NCI-H2081 (cell line): ENCODE measurements at regions not wholly inside any gene's neighbourhood (a gene's known extent, or its start where the extent isn't known, plus 50 kb on each side); places are given as distances from the start of the nearest gene placed in this dataset.

Experiments used
- DNase-seq, 2 experiments: peaks; one replicate each; lab custom pipeline; 2025; lab: John Stamatoyannopoulos, UW

- DNase-seq = no peak
These were observed 288.9 kb upstream of the CCDC196 start for GRCh38 chr14:66197276-66197675.

DNA sequence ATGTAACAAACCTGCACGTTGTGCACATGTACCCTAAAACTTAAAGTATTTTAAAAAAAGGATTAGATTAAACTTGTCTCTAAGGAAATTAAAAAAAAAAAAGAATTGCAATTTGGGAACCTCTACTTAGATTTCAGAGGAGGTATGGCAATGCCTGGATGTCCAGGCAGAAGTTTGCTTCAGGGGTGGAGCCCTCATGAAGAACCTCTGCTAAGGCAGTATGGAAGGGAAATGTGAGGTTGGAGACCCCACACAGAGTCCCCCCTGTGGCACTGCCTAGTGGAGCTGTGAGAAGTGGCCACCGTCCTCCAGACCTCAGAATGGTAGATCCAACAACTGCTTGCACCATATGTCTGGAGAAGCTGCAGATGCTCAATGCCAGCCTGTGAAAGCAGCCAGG lies 279.6 kb upstream of the CCDC196 start:
- DNase-seq = no peak

- no peak for DNase-seq
These were observed 269.4 kb upstream of the CCDC196 start for GRCh38 chr14:66216763-66217162.

GRCh38 chr14:66219886-66220285 lies 266.3 kb upstream of the CCDC196 start:
- DNase-seq = no peak

- no peak for DNase-seq
These were observed 261.5 kb upstream of the CCDC196 start for GRCh38 chr14:66224492-66225178.

DNA sequence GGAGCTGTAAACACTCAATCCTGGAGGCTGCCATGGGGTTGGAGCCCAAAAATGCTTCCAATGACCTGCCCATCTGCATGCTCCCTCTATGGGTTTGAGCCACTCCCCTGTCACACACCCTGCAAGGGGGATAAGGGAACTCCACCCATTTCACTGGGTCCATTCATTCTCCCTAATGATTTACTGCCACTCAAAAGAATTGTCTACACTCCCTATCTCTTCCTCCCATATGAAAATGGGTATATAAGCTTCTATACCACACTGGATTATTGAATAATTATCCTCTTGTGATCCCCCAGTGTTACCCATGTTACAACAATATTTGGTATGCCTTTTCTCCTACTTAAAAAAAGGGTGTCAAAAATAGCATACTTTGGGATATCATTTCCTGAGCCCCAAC lies 260.8 kb upstream of the CCDC196 start:
- no peak for DNase-seq

GRCh38 chr14:66228267-66228970 lies 257.8 kb upstream of the CCDC196 start:
- DNase-seq = no peak

- DNase-seq = no peak
These were observed 254.4 kb upstream of the CCDC196 start for GRCh38 chr14:66231820-66232219.

DNA sequence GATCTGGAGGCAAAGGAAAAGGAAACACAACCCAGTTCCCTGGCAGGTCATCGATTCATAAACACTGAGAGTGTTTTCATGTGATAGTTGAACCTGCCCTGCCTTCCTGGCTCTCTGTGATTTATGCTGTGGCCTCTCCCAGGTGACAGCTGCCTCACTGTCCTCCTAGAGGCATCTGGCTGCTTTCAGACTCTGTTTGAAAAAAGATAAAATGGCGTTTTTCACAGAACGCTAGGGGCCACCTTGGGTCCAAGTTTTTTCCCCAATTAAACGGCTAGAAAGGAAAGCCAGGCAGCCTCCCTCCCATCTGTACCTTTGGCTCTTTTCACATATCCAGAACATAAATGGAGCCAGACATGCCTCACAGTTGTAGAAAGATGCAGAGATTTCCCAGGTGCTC lies 252.6 kb upstream of the CCDC196 start:
- DNase-seq = peak in 1 of 2 experiments; percentile 2

DNA sequence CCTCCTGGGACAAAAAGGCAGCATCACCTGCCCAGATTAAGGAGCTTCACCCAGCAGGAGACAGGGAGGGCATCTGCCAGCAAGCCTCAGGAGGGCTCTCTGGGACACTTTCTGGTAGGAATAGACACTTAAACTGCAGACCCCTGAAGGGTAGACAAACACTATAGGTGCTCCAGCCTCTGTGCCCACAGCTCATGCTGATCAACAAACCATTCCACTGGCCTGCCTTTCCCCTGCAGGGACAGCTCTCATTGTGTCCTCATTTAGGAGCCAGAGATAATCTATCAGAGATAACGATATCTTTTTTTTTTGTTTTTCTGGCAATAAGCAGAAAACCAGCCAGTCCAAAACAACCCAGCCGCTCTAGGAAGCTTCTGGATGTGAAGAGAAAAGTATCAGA lies 251.8 kb upstream of the CCDC196 start:
- DNase-seq = peak in 1 of 2 experiments; percentile 17

GRCh38 chr14:66237741-66238140 lies 248.4 kb upstream of the CCDC196 start:
- DNase-seq = no peak

DNA sequence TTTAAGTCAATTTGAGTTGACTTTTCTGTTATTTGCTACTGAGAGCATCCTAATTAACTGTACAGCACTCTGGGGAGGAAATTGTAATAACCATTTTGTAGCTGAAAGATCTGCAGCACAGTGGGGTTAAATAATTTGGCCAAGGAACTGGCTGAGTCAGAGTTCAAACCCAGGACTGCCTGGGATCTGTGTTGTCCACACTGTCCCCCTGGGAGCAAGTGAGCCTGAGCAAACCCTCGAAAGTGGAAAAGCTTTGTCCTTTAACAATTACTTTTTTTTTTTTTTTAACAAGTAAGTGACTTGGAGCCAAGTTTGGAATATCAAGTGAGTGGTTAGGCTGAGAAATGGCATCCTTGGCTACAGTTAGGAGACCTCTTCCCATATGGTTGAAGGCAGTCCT lies 247.2 kb upstream of the CCDC196 start:
- no peak for DNase-seq

DNA sequence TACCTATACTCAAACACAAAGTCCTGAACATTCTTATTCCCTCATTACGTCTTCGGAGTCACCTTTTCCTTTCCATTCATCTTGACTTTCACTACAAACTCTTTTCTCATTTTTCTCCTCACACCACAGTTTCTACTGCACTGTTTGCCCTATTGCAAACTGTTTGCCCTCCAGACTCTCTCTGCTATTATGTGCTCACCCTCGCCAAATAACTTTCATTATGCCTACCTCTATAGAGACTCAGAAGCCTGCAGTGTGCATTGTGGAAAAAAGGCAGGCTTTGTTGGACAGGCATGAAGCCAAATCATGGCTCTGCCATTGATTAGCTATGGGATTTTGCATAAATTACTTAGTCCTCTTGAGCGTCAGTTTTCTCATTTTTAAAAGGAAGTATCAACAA lies 246.6 kb upstream of the CCDC196 start:
- peak in 1 of 2 experiments; percentile 3 for DNase-seq

- no peak for DNase-seq
These were observed 246.1 kb upstream of the CCDC196 start for GRCh38 chr14:66240105-66240504.

GRCh38 chr14:66242001-66242400 lies 244.2 kb upstream of the CCDC196 start:
- no peak for DNase-seq

DNA sequence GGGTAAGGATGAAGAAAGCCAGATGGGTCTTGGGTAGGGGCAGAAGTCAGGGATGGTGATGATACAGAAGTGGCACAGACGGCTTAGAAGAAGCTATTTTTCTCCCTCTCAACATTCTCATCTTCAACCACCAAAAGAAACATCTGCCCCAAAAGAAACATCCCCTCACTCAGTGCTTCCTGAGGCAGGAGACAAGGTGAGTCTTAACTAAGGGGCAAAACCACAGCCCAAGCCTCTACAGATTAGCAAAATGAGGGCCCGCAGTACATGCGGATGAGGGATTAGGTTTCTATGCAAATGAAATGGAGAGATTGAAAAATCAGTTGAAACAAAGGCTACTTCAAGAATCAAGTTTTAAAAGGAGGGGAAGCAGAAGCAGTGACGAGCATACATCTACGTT lies 241.3 kb upstream of the CCDC196 start:
- DNase-seq = no peak

DNA sequence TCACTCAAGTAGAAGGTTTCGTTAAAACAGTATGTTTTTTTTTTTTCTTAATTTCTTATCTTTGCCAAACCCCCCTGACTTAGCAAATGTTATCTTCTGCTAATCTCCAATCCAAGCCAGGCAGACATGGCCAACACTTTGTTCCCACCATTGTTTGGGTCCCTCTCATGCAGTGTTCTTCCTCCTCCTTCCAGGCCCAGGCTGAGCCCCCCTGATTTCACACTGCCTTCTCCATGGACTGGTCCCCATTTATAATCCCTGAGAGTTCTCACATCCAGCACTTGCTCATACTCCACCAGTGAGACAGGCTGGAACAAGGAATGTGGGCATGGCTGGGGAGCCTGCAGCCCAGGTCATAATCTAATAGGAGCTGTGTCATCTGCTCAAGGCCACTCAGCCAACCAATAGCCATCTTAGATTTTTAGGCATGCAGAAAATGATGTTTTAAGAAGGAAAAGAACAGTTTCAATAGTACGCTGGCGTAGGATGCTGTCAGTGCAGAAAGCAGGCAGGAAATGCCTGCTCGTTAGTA lies 238.4 kb upstream of the CCDC196 start:
- no peak for DNase-seq

DNA sequence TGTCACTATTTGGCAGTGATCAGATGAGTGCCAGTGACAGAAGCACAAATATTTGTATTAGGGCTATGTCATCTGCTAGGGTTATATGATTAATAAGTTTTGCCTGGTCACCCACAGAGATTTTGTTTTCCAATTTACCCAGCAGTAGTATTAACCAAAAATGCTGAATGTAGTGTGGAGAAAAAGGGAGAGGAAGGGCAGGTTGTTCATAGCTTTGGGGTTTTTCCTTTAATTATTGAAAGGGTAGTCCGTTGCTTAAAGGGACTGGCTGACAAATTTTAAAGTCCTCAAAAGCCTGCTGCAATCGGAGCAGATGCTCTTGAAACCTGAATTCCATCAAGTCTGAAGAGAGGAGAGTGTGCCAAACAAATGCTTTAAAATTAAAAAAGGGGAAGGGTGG lies 237.9 kb upstream of the CCDC196 start:
- no peak for DNase-seq

DNA sequence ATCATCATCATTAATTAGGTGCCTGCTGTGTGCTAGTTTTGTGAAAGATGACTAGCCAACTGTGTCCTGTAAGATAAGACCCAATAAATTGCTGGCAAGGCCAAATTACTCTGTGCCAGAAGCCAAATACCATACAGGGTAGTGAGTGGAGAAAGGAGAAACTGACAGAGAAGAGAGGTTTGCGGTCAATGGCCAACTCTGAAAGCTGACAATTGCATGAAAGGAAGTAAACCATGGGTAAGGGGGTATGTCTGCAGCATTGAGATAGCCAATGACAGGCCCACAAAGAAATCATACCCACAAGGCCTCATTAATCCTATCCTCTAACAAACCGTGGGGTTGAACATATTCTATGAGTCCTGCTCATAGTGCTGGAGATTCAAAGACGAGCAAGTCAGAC lies 236.6 kb upstream of the CCDC196 start:
- DNase-seq = no peak

- no peak for DNase-seq
These were observed 232.1 kb upstream of the CCDC196 start for GRCh38 chr14:66254038-66254437.

DNA sequence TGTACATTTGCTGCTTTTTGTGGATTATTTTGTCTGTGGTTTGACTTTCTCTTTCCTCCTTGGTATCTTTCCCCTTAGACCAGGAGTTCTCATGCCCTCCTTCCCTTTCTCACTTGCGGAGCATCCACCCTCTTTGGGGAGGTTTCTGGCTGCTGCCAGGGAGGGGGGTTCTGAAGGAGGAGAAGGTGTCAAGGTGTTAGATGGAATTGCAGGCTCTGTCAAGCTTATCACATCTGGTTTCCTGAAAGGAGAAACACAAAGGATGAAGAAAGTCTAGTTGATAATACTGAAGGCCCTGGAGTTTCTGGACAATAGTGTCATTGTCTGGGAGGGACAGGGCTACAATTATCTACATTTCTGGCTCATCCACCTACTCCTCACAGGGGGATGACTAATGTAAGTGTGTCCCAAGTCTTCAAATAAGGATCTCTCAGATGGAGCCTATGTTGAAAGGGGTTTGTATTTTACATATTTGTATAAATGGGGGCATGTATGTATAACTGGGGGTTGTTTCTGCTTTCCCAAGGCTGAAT lies 217.3 kb upstream of the CCDC196 start:
- no peak for DNase-seq

- DNase-seq = no peak
These were observed 213.9 kb upstream of the CCDC196 start for GRCh38 chr14:66272221-66272620.

DNA sequence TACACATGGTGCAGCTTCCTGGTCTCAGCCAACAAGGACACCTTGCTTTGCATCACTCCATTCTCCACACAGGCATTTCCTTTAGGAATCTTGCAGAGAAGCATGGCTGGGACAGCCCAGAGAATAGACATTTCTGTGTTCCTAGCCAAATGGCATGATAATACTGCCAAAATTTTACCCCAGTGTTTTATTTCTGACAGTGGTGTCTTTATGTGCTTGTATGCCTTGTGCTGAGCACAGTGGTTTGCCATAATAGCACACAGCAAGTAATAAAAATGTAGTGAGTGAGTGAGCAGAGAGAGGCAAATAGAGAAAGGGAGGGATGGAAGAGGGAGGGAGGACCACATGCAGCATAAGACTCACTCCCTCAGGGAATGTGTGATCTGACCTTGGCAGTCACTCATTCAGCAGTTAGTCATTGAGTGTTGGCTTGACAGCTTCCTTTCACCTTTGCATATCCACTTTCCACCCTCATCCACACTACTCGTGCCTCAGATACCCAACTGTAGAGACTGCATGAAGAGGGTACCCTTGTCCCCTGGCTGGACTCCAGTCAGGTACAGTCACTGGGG lies 212.8 kb upstream of the CCDC196 start:
- DNase-seq = peak in 1 of 2 experiments; percentile 0
